OCI-LY1 (cell line): ENCODE measurements at regions not wholly inside any gene's neighbourhood (a gene's known extent, or its start where the extent isn't known, plus 50 kb on each side); places are given as distances from the start of the nearest gene placed in this dataset.

Experiments used
- CTCF ChIP-seq: fragments of 200-600 bp; sonication (generic), shearing (Covaris generic); IDR thresholded peaks from 2 replicates; pipeline ENCODE4 v1.5.1; 2017; ENCODE audit warnings: mild to moderate bottlenecking, antibody characterized with exemption, low read length, moderate library complexity, mixed read lengths
- EZH2 ChIP-seq: fragments of 200-600 bp; sonication (generic), shearing (Covaris generic); IDR thresholded peaks from 2 replicates; pipeline ENCODE4 v1.8.0; 2017; ENCODE audit warnings: borderline replicate concordance, mixed run types, mild to moderate bottlenecking, antibody characterized with exemption, low read length, moderate library complexity, mixed read lengths

GRCh38 chr3:193848547-193848946 lies 255.5 kb downstream of the OPA1 start:
- no peak for TF ChIP-seq EZH2
- TF ChIP-seq CTCF, result no peak
